GM19455 (cell line): ENCODE measurements at regions not wholly inside any gene's neighbourhood (a gene's known extent, or its start where the extent isn't known, plus 50 kb on each side); places are given as distances from the start of the nearest gene placed in this dataset.
A peak's percentile ranks its signal among the peaks of the same experiment; 100 is the strongest.
"Not testable (repeated sequence)": the region's sequence is repeated elsewhere in the genome, so short reads cannot be mapped to it uniquely, and the experiment has no call there.

ENCODE experiments used
- ATAC-seq: cut with Tn5 transposase; IDR thresholded peaks from one replicate; pipeline ENCODE4 v1.9.1; 2021; ENCODE audit not compliant: unreplicated experiment

GRCh38 chr7:35970458-35970857, 169.6 kb downstream of the SEPTIN7 start:
- no peak for ATAC-seq

- no peak for ATAC-seq
Observed at GRCh38 chr7:35971133-35971891, 170.5 kb downstream of the SEPTIN7 start.

- peak; percentile 80 for ATAC-seq
Observed at GRCh38 chr7:35975851-35976454, 175.1 kb downstream of the SEPTIN7 start.

- ATAC-seq = not testable (repeated sequence)
Observed at GRCh38 chr7:35978816-35979640, 174.0 kb upstream of the EEPD1 start.

- no peak for ATAC-seq
Observed at GRCh38 chr7:35982600-35982999, 170.5 kb upstream of the EEPD1 start.

- no peak for ATAC-seq
Observed at GRCh38 chr7:35983626-35984025, 169.4 kb upstream of the EEPD1 start.

- peak; percentile 87 for ATAC-seq
Observed at GRCh38 chr7:35985126-35985754, 167.8 kb upstream of the EEPD1 start.

GRCh38 chr7:35987016-35987415, 166.0 kb upstream of the EEPD1 start:
- no peak for ATAC-seq

GRCh38 chr7:35988105-35988504, 164.9 kb upstream of the EEPD1 start:
- ATAC-seq = no peak

GRCh38 chr7:35988818-35989217, 164.2 kb upstream of the EEPD1 start:
- no peak for ATAC-seq

GRCh38 chr7:35991511-35992232, 161.4 kb upstream of the EEPD1 start:
- ATAC-seq = no peak

- no peak for ATAC-seq
Observed at GRCh38 chr7:35992436-35992835, 160.6 kb upstream of the EEPD1 start.

GRCh38 chr7:35993113-35993512, 159.9 kb upstream of the EEPD1 start:
- ATAC-seq = no peak

- ATAC-seq = no peak
Observed at GRCh38 chr7:35993676-35994606, 159.1 kb upstream of the EEPD1 start.

- no peak for ATAC-seq
Observed at GRCh38 chr7:35995334-35995733, 157.7 kb upstream of the EEPD1 start.

GRCh38 chr7:35998481-35998880, 154.6 kb upstream of the EEPD1 start:
- ATAC-seq = no peak

GRCh38 chr7:36001546-36001945, 151.5 kb upstream of the EEPD1 start:
- ATAC-seq = no peak

GRCh38 chr7:36002900-36003299, 150.2 kb upstream of the EEPD1 start:
- ATAC-seq = no peak

GRCh38 chr7:36003343-36003742, 149.7 kb upstream of the EEPD1 start:
- no peak for ATAC-seq

GRCh38 chr7:36005293-36005692, 147.8 kb upstream of the EEPD1 start:
- no peak for ATAC-seq
